ENCODE measurements at regions not wholly inside any gene's neighbourhood (a gene's known extent, or its start where the extent isn't known, plus 50 kb on each side); places are given as distances from the start of the nearest gene placed in this dataset.

GRCh38 chr4:62797221-62797620, 1597.1 kb downstream of the ADGRL3 start:
- ChIA-PET CTCF (ENCODE audit: unreplicated experiment) (no interaction called here), POLR2A (interaction anchor here (0.8 kb wide), 1 partner anchor 13 kb away, joined by 3 read pairs; no protein-coding TSS in a partner anchor)

GRCh38 chr4:62791386-62791785, 1591.3 kb downstream of the ADGRL3 start:
- H3K9me3 ChIP-seq (ENCODE audit: low read length), result no peaks in the 10 kb centered on the region
- H2AFZ ChIP-seq (ENCODE audit: low read length), result no peak overlapping the region
- H3K27ac ChIP-seq (ENCODE audit: low read depth, low read length, poor library complexity, severe bottlenecking), result no peak overlapping the region
- H4K20me1 ChIP-seq (ENCODE audit: insufficient read depth, low read length), result no peaks in the 10 kb centered on the region
- ChIA-PET CTCF (ENCODE audit: unreplicated experiment) (no interaction called here), POLR2A (no interaction called here)
- H3K9me2 ChIP-seq (ENCODE audit: insufficient read depth, low read length), result no peaks in the 10 kb centered on the region
- BruUV-seq (replicated peaks), result no TSS peak
- H3K4me3 ChIP-seq (ENCODE audit: low read depth, low read length, poor library complexity, severe bottlenecking), result no peak overlapping the region
- no peaks in the 10 kb centered on the region for H3K79me2 ChIP-seq (ENCODE audit: insufficient read depth, low read depth, low read length)
- no peak for DNase-seq (ENCODE audit: low spot score)
- intact Hi-C loops (cut with micrococcal nuclease; ENCODE audit: unreplicated experiment), result no loop called here
- no peaks in the 10 kb centered on the region for H3K4me1 ChIP-seq (ENCODE audit: insufficient read depth, low read length, poor library complexity, severe bottlenecking)
- no peaks in the 10 kb centered on the region for H3K36me3 ChIP-seq (ENCODE audit: insufficient read depth, low read length)
- no peak for TF ChIP-seq CTCF (conservative IDR thresholded peaks at IDR 0.05; ENCODE audit: low read length)
- TF ChIP-seq EZH2phosphoT487 (IDR thresholded peaks at IDR 0.05; ENCODE audit: borderline replicate concordance, low read depth, low read length), result no peak
- H3K4me2 ChIP-seq (ENCODE audit: low read length), result no peak overlapping the region

More at GRCh38 chr4:62797221-62797620, 1597.1 kb downstream of the ADGRL3 start:
- Histone ChIP-seq H3K9me3 (ENCODE audit: low read length) (no peaks in the 10 kb centered on the region), H3K27ac (ENCODE audit: low read depth, low read length, poor library complexity, severe bottlenecking) (no peak overlapping the region), H3K79me2 (ENCODE audit: insufficient read depth, low read depth, low read length) (no peaks in the 10 kb centered on the region), H3K4me1 (ENCODE audit: insufficient read depth, low read length, poor library complexity, severe bottlenecking) (no peaks in the 10 kb centered on the region), H3K4me3 (ENCODE audit: low read depth, low read length, poor library complexity, severe bottlenecking) (no peak overlapping the region), H3K4me2 (ENCODE audit: low read length) (no peak overlapping the region), H4K20me1 (ENCODE audit: insufficient read depth, low read length) (no peaks in the 10 kb centered on the region), H3K36me3 (ENCODE audit: insufficient read depth, low read length) (no peaks in the 10 kb centered on the region), H3K9me2 (ENCODE audit: insufficient read depth, low read length) (no peaks in the 10 kb centered on the region), H2AFZ (ENCODE audit: low read length) (no peak overlapping the region)
- intact Hi-C loops (cut with micrococcal nuclease; ENCODE audit: unreplicated experiment), result no loop called here
- no peak for DNase-seq (ENCODE audit: low spot score)
- BruUV-seq (replicated peaks), result no TSS peak
- TF ChIP-seq CTCF (conservative IDR thresholded peaks at IDR 0.05; ENCODE audit: low read length) (no peak), EZH2phosphoT487 (IDR thresholded peaks at IDR 0.05; ENCODE audit: borderline replicate concordance, low read depth, low read length) (no peak)

GRCh38 chr4:62771983-62772557, 1571.9 kb downstream of the ADGRL3 start:
- Histone ChIP-seq H3K4me3 (ENCODE audit: low read depth, low read length, poor library complexity, severe bottlenecking) (no peak overlapping the region), H4K20me1 (ENCODE audit: insufficient read depth, low read length) (no peaks in the 10 kb centered on the region), H3K4me1 (ENCODE audit: insufficient read depth, low read length, poor library complexity, severe bottlenecking) (no peaks in the 10 kb centered on the region), H3K27ac (ENCODE audit: low read depth, low read length, poor library complexity, severe bottlenecking) (no peak overlapping the region), H3K9me2 (ENCODE audit: insufficient read depth, low read length) (no peaks in the 10 kb centered on the region), H3K9me3 (ENCODE audit: low read length) (no peaks in the 10 kb centered on the region), H3K79me2 (ENCODE audit: insufficient read depth, low read depth, low read length) (no peaks in the 10 kb centered on the region), H2AFZ (ENCODE audit: low read length) (no peak overlapping the region), H3K36me3 (ENCODE audit: insufficient read depth, low read length) (no peaks in the 10 kb centered on the region), H3K4me2 (ENCODE audit: low read length) (no peak overlapping the region)
- CTCF ChIA-PET (ENCODE audit: unreplicated experiment), result interaction anchor here (0.6 kb wide), 1 partner anchor 740 kb away, joined by 3 read pairs; no protein-coding TSS in a partner anchor
- no TSS peak for BruUV-seq (replicated peaks)
- no peak for TF ChIP-seq EZH2phosphoT487 (IDR thresholded peaks at IDR 0.05; ENCODE audit: borderline replicate concordance, low read depth, low read length)
- no peak for TF ChIP-seq CTCF (conservative IDR thresholded peaks at IDR 0.05; ENCODE audit: low read length)
- POLR2A ChIA-PET, result no interaction called here
- DNase-seq (ENCODE audit: low spot score), result no peak
- intact Hi-C loops (cut with micrococcal nuclease; ENCODE audit: unreplicated experiment), result no loop called here

Measured in OCI-LY7 (cell line).